Islet of Langerhans (tissue), 1 donor: ENCODE measurements at regions not wholly inside any gene's neighbourhood (a gene's known extent, or its start where the extent isn't known, plus 50 kb on each side); places are given as distances from the start of the nearest gene placed in this dataset.

Experiments used
- FAIRE-seq: peaks from one replicate; lab custom pipeline; 2011; peaks lifted over from hg19 to GRCh38; lab: Jason Lieb, UNC

GRCh38 chr2:67625178-67625577, 228.0 kb downstream of the ETAA1 start:
- no peak for FAIRE-seq

- no peak for FAIRE-seq
Observed at GRCh38 chr2:67625690-67626475, 228.8 kb downstream of the ETAA1 start.

GRCh38 chr2:67626656-67627055, 229.5 kb downstream of the ETAA1 start:
- FAIRE-seq = no peak

GRCh38 chr2:67627456-67628207, 230.5 kb downstream of the ETAA1 start:
- no peak for FAIRE-seq

GRCh38 chr2:67628892-67629291, 231.8 kb downstream of the ETAA1 start:
- no peak for FAIRE-seq

GRCh38 chr2:67631483-67631882, 234.3 kb downstream of the ETAA1 start:
- no peak for FAIRE-seq

- FAIRE-seq = no peak
Observed at GRCh38 chr2:67633212-67633856, 236.2 kb downstream of the ETAA1 start.

GRCh38 chr2:67638146-67638545, 241.0 kb downstream of the ETAA1 start:
- no peak for FAIRE-seq

GRCh38 chr2:67641312-67642045, 244.3 kb downstream of the ETAA1 start:
- peak; percentile 27 for FAIRE-seq

- FAIRE-seq = no peak
Observed at GRCh38 chr2:67642046-67642382, 244.9 kb downstream of the ETAA1 start.

- FAIRE-seq = no peak
Observed at GRCh38 chr2:67642961-67643360, 245.8 kb downstream of the ETAA1 start.

GRCh38 chr2:67645280-67646138, 248.4 kb downstream of the ETAA1 start:
- FAIRE-seq = no peak

- FAIRE-seq = no peak
Observed at GRCh38 chr2:67646714-67647333, 249.7 kb downstream of the ETAA1 start.

- FAIRE-seq = no peak
Observed at GRCh38 chr2:67649331-67650261, 252.5 kb downstream of the ETAA1 start.

- no peak for FAIRE-seq
Observed at GRCh38 chr2:67650291-67651133, 253.4 kb downstream of the ETAA1 start.

GRCh38 chr2:67651565-67651964, 254.4 kb downstream of the ETAA1 start:
- no peak for FAIRE-seq

GRCh38 chr2:67652679-67653078, 255.5 kb downstream of the ETAA1 start:
- FAIRE-seq = no peak

GRCh38 chr2:67656875-67657274, 259.7 kb downstream of the ETAA1 start:
- FAIRE-seq = no peak

GRCh38 chr2:67658820-67659219, 261.7 kb downstream of the ETAA1 start:
- FAIRE-seq = no peak
